Renal pelvis (tissue), 1 donor: ENCODE measurements at regions not wholly inside any gene's neighbourhood (a gene's known extent, or its start where the extent isn't known, plus 50 kb on each side); places are given as distances from the start of the nearest gene placed in this dataset.
"Not testable (repeated sequence)": the region's sequence is repeated elsewhere in the genome, so short reads cannot be mapped to it uniquely, and the experiment has no call there.

ENCODE experiments used
- DNase-seq: peaks from one replicate; pipeline ENCODE4 v3.0.0-alpha.2; 2013

DNA sequence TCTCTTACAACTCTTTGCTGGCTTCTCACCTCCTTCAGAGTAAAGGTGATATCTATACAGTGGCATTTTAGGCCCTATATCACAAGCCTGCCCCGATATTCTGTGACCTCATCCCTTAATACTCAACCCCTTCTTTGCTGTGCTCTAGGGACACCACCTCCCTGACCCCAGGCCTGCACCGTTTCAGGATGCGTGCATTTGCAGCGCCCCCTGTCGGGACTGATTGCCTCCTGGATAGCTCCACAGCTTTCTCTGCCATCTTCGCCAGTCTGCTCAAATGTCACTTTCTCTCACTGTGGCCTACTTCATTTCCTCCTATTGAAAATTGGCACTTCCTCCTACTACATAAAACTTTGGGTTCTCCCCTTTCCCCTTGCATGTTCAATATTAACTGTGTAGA, 289.6 kb downstream of the SOCS6 start:
- no peak for DNase-seq

DNA sequence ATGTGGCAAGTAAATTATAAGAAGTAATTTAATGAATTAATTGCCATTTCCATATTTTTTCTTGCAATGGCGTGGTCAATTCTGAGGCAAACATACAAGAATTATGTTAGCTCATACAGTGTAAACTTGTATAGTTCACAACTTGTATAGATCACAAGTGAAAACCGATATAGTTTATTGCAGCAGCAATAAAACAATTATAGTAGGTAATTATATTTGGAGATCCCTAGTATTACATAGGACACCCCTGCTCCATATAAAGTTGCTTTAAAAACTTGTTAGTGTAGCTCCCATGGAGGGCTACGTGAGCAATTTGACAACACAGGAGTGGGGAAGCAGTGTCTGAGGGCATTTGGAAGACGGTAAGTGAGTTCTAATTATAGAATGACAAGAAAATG, 288.2 kb downstream of the SOCS6 start:
- no peak for DNase-seq

DNA sequence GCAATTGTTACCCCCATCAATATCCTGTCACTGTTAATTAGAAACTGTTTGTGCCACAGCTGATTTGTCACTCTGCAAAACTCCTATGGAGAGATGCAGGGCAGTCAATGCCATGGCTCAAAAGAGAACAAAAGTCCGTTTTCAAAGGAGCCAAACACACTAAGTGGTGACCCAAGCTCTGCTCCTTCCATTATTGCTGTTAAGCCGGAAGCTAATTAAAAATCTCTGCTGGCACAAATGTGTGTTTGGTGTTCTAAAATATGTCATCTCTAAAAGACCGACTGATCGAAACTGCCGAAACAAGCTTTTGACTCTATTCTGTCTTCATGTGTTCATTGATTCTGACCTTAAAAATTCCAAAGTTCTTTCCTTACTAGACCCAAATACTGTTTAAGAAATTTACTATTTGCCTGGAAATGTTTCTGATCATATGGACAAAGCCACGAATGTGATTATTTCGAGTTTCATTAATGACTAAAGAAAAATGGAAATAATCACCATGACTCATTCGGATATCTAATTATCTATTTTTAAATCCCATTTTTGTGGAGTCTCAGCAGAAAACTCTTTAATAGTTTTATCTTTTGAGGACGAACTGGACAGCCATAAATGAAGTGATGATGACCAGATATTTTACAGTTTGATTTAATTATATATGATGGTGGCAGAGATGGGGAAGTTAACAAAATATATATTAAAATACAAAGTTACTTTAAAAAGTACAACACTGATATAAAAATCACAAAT, 287.6 kb downstream of the SOCS6 start:
- no peak for DNase-seq

DNA sequence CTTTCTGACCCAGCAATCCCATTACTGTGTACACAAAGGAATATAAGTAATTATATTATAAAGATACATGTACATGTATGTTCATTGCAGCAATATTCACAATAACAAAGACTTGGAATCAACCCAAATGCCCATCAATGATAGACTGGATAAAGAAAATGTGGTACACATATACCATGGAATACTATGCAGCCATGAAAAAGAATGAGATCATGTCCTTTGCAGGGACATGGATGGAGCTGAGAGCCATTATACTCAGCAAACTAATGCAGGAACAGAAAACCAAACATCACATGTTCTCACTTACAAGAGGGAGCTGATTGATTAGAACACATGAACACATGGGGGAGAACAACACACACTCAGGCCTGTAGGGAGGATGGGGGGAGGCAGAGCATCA, 286.1 kb downstream of the SOCS6 start:
- not testable (repeated sequence) for DNase-seq

DNA sequence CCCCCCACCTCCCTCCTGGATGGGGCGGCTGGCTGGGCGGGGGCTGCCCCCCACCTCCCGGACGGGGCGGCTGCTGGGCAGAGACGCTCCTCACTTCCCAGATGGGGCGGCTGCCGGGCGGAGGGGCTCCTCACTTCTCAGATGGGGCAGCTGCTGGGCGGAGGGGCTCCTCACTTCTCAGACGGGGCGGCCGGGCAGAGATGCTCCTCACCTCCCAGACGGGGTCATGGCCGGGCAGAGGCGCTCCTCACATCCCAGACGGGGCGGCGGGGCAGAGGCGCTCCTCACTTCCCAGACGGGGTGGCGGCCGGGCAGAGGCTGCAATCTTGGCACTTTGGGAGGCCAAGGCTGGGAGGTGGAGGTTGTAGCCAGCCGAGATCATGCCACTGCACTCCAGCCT, 280.8 kb downstream of the SOCS6 start:
- not testable (repeated sequence) for DNase-seq

DNA sequence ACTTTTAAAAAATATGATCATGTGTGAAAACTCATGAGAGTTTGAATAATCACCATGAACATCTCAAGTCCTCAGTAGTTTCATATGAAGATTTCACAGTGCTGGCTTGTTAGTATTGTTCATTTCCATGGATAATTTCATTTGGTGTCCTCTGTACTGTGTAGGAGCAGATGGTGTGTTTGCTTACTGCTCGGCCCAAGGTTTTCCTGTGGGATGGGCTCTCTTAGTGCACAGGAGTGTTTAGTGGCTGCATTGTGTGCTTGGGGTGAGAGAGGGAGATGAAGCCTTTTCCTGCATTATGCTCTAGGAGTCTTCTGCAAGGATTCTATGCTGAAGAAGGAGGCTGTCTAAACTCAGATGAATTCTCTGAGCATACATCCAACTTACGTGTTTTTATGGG, 270.6 kb downstream of the SOCS6 start:
- no peak for DNase-seq

DNA sequence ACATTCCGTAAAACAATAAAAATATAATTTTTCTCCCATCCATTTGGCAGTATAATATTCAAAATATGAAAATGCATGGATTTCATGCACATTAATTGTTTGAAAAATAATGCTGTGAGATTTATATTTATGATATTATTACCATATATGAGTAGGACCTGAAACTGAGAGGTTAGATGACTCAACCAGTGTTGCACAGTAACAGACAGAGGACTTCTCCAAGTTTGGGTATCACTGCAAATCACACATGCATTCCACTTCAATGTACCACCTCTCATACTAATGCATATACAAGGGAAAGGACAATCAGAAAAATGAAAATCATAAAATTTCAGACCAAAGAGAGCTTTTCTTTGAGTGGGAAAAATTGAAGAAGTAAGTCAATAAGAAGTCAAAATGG, 269.5 kb downstream of the SOCS6 start:
- DNase-seq, result no peak

DNA sequence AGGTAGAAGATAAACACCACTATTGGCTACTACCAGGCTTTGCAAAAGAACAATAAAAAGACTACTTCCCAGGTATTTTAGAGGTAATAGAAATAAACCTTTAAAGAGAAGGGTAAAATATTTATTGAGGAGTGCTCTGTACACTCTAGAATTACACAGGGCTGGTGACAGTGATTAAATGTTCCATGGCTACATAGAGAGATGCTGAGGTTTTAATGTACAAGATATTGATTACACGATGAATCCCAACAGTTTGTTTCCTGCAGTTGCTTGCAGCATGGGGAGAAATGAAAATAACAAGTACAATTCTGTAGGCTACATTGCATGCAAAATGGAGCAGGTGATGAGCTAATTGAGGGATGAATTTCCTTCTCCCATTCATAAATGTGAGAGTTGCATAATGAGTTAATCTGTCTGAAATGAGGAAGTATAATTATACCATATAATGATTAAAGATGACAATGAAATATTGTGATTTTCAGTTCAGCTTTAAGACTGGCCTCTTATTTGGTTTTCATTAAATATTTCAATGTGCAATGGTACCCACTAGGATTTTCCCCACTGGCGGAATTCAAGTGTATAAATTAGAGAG, 266.1 kb downstream of the SOCS6 start:
- no peak for DNase-seq

DNA sequence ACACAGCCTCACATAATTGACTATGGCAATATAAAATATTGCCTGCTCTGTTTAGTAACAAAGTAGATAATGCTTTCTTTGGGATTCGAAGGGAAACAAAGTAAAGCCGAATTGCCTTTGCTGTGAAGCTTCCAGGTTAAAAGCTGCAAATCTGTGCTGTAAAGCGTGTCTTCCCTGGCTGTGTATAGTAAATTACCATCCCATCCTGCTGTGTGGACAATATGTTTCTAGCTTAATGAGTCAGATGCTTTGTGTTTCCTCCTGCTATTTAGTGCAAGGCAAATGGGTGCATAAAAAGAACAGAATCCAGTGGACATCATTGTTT, 265.1 kb downstream of the SOCS6 start:
- no peak for DNase-seq

DNA sequence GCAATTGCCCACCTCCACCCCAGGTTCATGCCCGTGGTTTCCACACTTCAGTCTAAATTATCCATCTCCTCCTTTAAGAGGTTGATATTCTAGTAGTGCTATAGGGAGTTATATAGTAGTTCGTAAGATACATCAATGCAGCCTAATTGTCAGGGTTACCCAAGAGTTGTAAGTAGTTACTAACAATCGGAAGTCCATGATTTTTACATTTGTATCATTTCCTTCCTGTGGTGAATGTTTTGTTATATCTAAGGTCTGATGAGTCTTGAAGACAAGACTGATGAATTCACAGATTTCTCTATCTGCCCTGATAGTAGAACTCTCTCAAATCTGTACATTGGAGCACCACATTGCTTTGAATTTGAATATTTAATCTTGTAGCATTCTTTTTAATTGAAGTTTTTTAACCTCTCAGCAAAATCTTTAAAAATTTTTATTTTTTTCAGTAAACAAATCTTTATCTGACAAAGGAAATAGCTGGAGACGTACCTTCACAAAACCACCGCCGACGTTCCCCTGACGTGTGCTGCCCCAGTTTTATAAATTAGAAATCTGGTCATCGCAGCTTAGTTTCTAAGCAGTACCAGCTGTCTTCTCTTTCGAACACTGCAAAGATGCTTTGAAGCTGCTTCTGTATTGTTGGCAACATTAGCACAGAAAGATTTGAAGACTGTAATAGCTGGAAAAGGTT, 264.5 kb downstream of the SOCS6 start:
- no peak for DNase-seq

DNA sequence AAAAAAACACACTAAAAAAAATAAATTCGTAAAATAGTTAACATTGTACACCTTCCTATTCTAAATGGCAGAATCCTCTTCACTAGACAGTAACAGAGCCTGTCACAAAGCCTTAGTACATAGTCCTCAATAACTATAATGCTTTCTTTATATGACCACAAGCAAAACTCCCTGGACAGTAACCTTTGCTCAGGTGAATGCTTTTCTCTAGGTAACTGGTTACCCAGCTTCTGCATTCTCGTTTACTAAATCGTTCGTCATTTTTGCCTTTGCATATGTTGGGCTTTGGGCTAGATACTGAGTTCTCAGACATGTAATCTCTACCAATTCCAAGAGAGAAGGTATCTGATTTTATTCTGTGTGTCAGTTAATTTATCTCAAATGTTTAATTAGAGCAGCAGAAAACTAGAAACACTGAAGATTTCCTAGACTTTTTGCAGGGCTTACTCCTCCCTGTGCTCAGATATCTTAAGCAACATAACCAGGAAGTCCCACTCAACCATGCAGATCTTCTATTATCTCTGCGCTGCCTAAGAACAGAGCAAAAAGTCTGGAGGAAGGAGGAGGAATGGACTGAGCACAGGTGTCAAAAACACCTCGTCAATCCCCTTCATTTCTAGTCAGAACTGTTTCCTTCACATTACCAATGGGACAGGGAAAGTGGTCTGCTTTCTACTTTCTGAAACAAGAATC, 247.7 kb downstream of the SOCS6 start:
- no peak for DNase-seq

DNA sequence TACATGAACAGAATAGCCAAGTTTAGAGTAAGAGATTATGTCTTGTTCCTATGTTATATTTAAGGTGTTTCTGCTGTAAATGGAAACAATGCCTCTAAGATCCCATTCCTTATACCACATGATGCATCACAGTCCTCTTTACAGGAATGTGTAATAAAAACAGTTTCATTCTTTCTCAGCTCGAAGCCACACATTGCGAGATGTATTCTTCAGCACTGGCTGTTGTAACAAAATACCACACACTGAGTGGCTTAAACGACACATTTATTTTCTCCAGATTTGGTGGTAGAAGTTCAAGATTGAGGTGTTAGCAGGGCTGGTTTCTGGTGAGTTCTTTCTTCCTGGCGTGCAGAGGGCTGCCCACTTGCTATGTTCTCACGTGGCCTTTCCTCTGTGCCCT, 246.2 kb downstream of the SOCS6 start:
- no peak for DNase-seq

DNA sequence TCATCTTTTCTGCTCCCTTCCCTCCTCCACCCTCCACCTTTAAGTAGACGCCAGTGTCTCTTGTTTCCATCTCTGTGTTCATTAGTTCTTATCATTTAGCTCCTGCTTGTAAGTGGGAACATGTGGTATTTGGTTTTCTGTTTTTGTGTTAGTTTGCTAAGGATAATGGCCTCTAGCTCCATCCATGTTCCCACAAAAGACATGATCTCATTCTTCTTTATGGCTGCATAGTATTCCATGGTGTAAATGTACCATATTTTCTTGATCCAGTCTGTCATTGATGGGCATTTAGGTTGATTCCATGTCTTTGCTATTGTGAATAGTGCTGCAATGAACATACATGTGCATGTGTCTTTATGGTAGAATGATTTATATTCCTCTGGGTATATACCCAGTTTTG, 236.5 kb downstream of the SOCS6 start:
- not testable (repeated sequence) for DNase-seq

DNA sequence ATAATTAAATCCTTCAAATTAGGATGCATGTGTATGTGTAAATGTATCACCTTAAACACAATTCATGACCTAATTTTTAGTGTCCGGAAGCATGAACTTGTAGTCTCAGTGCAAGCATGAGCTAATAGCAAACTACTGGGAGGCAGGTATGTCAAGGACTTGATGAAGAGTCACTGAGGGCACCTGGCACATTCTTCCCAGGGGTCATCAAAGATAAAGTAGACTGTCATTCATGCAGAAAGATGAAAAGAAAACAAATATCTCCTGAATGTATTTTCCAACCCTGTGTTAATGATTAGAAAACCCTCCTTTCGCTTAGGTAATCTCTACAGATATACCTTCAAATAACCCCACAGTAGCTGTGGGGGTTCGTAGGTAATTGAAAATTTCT, 234.9 kb downstream of the SOCS6 start:
- no peak for DNase-seq

DNA sequence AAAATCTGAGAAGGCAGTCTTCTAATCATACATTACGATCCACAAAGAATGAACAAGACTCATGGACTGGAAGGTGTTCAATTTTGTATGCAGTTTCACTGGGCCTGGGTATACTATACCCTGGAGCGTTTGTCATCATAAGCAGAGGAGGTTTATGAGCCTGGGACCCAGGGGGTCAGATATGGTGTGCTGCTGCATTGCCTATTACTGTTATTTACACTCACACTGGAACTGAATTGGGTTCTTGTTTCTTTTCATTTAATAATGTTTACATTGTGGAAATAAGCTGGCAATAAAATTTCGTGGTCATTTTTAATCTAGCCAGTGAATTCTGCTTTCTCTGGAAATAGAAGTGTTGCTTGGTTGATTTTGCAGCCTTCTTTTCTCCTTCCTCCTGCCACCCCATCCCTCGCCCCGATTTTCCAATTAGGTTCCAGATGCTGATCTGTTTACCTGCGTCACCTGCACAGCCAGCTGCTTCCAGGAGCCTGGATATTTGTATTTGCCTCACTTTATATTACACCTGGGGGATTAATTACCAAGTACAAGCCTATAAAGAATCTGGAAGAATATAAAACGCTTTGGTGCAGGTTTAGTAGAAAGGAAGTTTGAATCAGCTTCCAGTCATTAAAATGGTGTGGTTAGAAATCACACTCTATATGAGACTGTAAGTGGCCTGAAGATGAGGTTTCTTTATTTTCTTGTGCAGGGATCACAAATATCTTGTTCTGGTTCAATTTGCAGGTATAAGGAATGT, 234.4 kb downstream of the SOCS6 start:
- no peak for DNase-seq

DNA sequence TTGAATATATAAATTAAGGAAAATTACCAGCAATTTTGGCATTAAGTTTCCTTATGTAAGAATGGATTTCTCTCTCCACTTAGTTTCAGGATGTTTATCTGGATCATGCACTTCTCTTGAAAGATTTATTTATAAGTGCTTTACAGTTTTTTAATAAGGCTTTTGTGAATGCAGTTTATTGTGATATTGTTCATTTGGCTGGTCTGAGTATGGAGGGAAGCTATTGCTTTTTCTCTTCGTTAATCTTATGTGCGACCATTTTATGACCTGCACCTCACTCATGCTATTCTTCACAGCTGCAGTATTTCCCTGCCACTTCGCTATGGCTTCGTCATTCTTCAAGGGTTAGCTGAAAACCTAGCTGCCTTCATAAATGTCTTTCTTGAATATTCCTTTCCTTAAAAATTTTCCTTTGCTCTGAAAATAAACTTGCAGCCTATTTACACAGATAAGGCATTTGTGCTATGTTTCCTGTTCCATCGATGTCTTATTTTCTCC, 233.4 kb downstream of the SOCS6 start:
- DNase-seq, result no peak

DNA sequence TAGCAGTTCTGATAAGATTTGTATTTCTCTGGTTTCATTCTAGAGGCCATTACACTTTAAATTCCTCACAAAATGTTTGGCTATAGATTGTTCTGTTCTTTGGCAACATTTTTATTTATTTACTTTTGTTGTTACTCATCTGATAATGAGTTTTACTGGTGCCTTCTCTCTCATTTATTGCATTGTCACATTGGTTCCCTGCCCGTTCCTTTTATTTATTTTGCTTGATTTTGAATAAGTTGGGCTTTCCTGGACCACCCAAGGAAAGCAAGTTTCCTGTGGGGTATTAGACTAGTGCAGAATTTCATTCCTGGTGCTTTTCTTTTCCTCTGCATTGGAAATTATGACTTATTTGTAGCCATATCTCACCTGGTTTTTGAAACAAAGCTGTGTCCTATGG, 232.0 kb downstream of the SOCS6 start:
- no peak for DNase-seq

DNA sequence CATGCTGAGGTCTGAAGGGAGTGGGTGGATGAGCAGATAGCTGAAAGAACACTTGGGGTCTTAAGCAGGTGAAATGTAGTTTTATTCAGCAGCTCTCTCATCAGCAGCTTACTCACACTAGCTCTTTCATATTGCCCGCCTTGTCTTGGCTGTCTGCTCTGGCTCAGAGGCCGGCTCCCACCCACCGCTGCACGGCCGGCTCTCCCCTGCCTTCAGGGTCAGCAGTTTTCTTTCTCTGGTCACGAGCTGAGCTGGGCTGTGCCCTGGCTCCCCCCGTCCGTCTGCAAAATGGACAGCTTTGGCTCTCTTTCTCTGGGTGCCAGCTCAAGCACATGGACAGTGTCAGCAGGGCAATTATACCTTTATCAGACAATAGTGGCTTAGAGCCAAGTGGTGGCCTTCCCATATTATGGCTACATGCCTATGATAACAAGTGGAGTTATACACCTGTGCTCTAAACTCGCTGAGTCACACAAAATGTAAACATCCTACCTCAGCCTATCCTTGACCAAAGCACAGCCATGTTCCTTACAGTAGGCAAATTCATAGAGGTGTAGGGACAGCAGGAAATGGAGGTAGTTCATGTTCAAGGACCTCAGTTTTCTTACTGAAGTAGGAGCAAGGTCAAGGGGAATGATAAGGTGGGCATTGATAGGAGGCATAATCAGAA, 224.8 kb downstream of the SOCS6 start:
- DNase-seq, result no peak

DNA sequence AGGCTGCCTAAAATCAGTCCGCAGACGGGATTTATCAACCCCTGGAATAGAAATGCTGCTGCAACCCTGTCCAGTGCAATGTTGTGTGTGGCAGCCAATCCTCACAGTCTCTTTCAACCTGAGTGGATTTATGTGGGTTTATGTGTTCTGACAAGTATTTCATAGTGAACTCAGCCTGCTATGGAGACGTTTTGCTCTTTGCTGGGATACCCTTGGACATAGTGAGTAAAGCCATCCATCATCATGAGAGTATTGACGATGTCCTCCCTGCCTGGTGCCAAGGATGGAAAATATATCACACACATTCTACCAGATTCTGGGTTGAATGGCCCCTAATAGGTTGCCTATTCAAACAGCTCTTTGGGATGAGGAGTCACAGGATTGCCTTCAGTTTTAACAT, 219.1 kb downstream of the SOCS6 start:
- DNase-seq, result no peak

DNA sequence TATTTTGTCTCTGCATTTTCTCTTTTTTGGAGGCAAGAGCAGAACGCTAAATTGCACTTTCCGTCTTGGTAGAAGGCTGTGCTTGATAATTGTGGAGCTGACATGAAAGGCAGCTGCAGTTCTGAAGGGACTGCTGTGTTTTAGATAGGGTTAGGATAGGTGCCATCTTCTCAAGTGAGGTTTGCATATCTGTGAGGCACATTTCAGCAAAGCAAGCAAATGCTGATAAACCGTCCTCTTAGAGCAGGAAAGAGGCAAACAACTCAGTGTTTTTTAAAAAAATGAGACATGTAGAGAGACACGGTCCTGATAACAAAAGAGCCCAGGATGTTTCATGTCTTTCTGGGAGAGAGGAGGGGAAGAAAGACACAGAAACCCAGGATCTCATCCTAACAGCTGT, 217.7 kb downstream of the SOCS6 start:
- no peak for DNase-seq

DNA sequence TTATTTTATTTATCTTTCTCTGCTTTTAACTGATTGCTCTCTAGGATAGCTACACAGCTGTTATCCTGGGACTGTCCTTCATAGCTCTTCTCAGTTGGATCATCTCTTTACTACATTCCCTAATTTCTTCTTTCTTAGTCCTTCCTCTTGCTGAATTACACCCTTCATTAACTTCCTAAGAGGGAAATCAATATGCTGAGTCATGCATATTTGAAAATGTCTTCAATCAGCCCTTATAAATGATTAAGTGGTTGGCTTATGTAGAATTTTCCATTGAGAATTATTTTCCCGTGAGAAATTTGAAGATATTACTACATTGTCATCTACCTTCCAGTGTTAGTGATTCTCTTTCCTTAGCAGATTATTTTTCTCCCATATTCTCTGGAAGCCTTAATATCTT, 214.2 kb downstream of the SOCS6 start:
- no peak for DNase-seq

DNA sequence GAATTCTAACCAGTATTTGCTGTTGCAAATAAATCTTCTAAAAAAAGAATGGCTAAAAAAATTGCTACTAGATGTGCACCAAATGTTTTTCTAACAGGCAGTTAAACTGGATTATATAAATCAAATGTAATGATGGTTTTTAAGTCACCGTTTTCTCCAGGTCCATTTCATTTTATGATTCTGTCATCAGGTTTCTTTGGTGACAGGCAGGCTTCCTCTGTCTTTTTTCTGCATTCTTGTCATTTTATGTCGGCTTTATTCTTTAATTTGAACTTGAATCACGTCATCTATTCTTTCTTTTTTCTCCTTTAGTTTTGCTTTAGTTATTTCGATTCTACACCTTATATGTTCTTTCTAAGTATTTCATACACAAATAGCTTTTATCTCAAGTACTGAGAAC, 212.5 kb downstream of the SOCS6 start:
- no peak for DNase-seq
